ENCODE measurements at regions not wholly inside any gene's neighbourhood (a gene's known extent, or its start where the extent isn't known, plus 50 kb on each side); places are given as distances from the start of the nearest gene placed in this dataset.

DNA sequence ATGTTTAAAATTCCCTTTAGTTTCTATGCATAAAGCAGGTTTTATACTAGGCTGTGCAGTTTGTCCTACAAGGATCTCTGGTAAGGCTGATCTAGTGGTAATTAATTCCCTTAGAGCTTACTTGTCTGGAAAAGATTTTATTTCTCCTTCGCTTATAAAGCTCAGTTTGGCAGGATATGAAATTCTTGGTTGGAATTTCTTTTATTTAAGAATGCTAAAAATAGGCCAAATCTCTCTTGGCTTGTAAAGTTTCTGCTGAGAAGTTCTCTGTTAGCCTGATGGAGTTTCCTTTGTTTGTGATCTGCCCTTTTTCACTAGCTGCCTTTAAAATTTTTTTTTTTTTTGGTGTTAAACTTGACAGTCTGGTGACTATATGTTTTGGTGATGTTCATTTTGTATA, 237.1 kb upstream of the TLE4 start:
- Mint-ChIP-seq H3K27ac (no peak overlapping the region), H3K9me3 (peaks cover 6% of the 10 kb centered on the region), H3K36me3 (ENCODE audit: low read depth) (no peaks in the 10 kb centered on the region), H3K27me3 (peaks cover 5% of the 10 kb centered on the region), H3K4me1 (no peaks in the 10 kb centered on the region), H3K4me3 (no peak overlapping the region)
- DNase-seq (no peak), ATAC-seq (no peak)

DNA sequence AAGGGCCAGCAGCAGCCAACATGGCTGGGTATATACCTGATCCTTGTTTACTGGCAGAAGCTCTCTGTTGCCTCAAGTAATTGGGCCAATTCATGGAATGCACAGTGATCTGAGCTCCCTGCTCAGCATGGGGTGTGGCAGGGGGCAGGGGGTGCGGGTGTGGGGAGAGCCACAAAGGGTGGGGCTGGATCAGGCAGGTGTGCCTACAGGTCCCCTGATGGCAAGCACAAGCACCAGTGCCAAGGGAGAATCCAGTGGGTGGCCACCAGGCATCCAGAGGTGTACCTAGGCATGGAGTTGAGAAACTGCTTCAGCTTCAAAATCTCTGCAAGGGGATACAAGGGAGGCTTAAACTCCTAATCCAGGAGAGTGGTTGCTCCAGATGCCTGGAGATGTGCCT, 235.8 kb upstream of the TLE4 start:
- no peak overlapping the region for H3K4me3 Mint-ChIP-seq
- no peaks in the 10 kb centered on the region for H3K4me1 Mint-ChIP-seq
- ATAC-seq, result no peak
- H3K36me3 Mint-ChIP-seq (ENCODE audit: low read depth), result no peaks in the 10 kb centered on the region
- peaks cover 6% of the 10 kb centered on the region for H3K9me3 Mint-ChIP-seq
- H3K27ac Mint-ChIP-seq, result no peak overlapping the region
- no peak for DNase-seq
- peaks cover 5% of the 10 kb centered on the region for H3K27me3 Mint-ChIP-seq

DNA sequence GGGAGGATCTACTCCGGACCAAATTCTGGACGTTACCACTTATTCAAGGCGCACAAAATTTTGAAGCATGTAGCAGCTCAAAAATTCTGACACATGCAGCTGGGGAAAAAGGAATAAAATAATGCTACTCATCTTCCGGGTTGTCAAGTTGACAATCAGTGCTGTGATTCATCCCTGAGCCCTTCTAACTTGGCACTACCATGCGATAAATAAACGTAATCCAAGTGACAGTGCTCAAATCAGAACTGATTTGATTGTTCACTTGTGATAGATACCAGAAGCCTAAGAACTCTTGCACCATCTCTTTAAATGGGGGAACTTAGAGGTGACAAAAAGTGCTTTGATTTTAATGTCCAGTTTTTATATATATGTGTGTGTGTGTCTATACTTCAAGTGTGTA, 230.2 kb upstream of the TLE4 start:
- peaks cover 5% of the 10 kb centered on the region for H3K27me3 Mint-ChIP-seq
- H3K9me3 Mint-ChIP-seq, result peaks cover 4% of the 10 kb centered on the region
- ATAC-seq (no peak), DNase-seq (no peak)
- H3K36me3 Mint-ChIP-seq (ENCODE audit: low read depth), result no peaks in the 10 kb centered on the region
- H3K27ac Mint-ChIP-seq, result no peak overlapping the region
- no peaks in the 10 kb centered on the region for H3K4me1 Mint-ChIP-seq
- no peak overlapping the region for H3K4me3 Mint-ChIP-seq

DNA sequence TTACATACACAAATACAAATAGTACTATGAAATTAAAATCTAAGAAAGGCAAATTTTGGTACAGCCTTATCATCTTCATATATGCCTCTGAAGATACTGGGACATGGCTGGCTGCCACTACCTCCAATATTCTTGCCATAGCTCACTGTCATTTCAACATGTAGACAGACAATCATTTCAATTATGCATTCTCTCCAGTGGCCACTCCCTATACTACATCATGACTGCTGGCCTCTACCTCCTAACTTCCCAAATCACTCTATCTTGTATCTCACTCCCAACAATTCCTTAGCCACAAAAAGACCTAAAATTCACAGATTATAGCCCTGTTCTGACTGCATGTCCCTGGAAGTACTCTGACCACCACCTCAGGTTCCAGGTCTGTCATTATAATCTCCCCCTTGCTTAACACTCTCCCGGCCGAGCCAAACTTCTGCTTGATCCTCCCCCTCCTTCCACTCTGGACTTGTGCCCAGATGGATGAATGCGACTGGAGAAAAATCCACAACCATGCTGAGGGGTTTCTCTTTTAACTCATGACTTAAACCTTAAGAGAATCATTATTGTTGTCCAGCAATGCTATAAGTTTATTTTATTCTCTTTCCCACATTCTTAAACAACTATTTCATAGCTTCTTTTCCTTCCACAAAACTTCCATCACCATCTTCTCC, 225.3 kb upstream of the TLE4 start:
- H3K4me3 Mint-ChIP-seq, result no peak overlapping the region

DNA sequence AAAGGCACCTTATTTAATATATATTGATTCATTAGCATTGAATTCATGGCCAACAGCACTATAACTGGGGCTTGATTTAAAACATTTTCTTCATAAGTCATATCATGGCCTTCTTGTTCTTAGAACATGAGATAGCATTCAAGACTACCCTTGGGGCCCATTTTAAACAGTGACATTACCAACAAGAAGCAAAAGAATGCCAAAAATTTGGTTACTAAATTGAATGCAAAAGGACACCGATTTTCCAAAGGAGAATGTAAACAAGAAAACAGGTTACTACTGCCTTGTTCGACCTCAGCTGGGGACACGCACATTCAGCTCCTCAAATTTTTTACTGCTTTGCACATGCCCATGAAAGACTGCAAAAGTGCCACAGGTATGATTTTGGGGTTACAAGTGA, 219.4 kb upstream of the TLE4 start:
- no peaks in the 10 kb centered on the region for H3K36me3 Mint-ChIP-seq (ENCODE audit: low read depth)
- DNase-seq (no peak), ATAC-seq (no peak)
- no peaks in the 10 kb centered on the region for H3K9me3 Mint-ChIP-seq
- H3K27ac Mint-ChIP-seq, result no peak overlapping the region
- H3K27me3 Mint-ChIP-seq, result peaks cover 2% of the 10 kb centered on the region
- peaks cover 4% of the 10 kb centered on the region for H3K4me1 Mint-ChIP-seq
- no peak overlapping the region for H3K4me3 Mint-ChIP-seq

More for the DNA sequence above, 225.3 kb upstream of the TLE4 start:
- Mint-ChIP-seq H3K4me1 (no peaks in the 10 kb centered on the region), H3K27ac (no peak overlapping the region), H3K36me3 (ENCODE audit: low read depth) (no peaks in the 10 kb centered on the region), H3K9me3 (no peaks in the 10 kb centered on the region), H3K27me3 (peaks cover 2% of the 10 kb centered on the region)
- ATAC-seq (no peak), DNase-seq (no peak)

DNA sequence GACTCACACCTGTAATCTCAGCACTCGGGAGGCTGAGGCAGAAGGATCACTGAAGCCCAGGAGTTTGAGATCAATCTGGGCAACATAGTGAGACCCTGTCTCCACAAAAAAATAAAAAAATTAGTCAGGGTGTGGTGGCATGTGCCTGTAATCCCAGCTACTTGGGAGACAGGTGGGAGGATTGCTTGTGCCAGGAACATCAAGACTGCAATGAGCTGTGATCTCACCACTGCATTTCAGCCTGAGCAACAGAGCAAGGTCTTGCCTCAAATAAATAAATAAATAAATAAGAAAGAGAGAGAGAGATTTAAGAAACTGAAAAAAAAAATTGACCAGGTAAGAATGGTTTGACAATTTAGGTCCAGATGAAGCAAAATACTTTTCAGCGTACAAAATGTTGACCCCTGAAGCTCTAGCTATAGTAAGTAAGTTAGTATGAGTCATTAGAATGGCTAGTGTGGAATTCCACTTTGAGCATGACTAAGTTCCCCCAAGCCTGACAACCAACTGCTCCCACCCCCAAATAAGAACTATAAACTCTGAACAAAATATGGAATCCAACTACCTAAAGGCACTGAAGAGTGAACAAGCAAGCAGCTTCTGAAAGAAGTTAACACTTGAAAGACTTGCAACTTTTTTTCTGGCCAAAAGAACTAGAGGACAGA, 217.8 kb upstream of the TLE4 start:
- H3K27ac Mint-ChIP-seq, result no peak overlapping the region
- DNase-seq (no peak), ATAC-seq (no peak)
- H3K9me3 Mint-ChIP-seq, result no peaks in the 10 kb centered on the region
- H3K4me1 Mint-ChIP-seq, result peaks cover 4% of the 10 kb centered on the region
- H3K27me3 Mint-ChIP-seq, result peaks cover 2% of the 10 kb centered on the region
- H3K4me3 Mint-ChIP-seq, result no peak overlapping the region
- no peaks in the 10 kb centered on the region for H3K36me3 Mint-ChIP-seq (ENCODE audit: low read depth)

DNA sequence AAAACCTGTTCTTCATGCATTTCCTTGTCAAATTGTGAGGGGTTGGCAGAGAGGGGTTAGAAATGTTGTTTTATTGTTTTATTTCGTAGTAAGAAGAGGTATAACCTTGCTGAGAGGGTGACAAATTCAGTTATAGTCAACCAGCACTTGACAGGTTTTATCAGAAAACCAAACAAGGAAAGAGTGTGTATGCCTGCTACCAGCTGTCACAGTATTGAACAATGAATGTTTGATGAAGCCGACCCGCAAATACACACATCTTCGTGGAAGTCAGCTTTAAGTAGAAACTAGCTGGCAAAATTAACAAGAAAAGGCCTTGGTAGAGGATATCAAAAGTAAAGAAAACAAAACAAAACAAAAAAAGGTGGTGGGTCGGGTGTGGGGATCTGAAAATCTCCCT, 214.6 kb upstream of the TLE4 start:
- Mint-ChIP-seq H3K27me3 (peaks cover 3% of the 10 kb centered on the region), H3K9me3 (no peaks in the 10 kb centered on the region), H3K4me1 (peaks cover 4% of the 10 kb centered on the region), H3K4me3 (no peak overlapping the region), H3K36me3 (ENCODE audit: low read depth) (no peaks in the 10 kb centered on the region), H3K27ac (no peak overlapping the region)
- DNase-seq, result no peak
- no peak for ATAC-seq

DNA sequence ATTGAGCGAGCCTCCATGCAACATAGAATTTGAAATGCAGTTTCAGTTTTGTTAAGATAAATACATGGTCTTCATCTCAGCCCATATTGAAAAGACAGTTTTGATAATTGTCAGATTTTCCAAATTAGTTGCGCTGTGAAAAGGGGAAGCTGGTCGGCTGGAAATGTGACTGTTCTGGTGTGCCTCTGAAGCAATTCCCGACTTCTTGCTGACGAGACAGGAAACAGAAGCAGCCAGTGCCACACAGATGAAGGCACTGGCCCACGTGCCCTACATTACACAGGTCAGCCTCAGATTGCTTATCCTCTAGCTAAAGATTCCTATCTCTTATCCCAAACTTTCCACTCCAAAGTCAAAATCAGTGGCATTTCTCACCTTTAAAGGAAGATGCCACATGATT, 214.1 kb upstream of the TLE4 start:
- H3K4me3 Mint-ChIP-seq, result no peak overlapping the region
- H3K27me3 Mint-ChIP-seq, result peaks cover 3% of the 10 kb centered on the region
- DNase-seq, result no peak
- H3K4me1 Mint-ChIP-seq, result peaks cover 4% of the 10 kb centered on the region
- no peaks in the 10 kb centered on the region for H3K9me3 Mint-ChIP-seq
- no peak for ATAC-seq
- H3K27ac Mint-ChIP-seq, result no peak overlapping the region
- H3K36me3 Mint-ChIP-seq (ENCODE audit: low read depth), result no peaks in the 10 kb centered on the region

DNA sequence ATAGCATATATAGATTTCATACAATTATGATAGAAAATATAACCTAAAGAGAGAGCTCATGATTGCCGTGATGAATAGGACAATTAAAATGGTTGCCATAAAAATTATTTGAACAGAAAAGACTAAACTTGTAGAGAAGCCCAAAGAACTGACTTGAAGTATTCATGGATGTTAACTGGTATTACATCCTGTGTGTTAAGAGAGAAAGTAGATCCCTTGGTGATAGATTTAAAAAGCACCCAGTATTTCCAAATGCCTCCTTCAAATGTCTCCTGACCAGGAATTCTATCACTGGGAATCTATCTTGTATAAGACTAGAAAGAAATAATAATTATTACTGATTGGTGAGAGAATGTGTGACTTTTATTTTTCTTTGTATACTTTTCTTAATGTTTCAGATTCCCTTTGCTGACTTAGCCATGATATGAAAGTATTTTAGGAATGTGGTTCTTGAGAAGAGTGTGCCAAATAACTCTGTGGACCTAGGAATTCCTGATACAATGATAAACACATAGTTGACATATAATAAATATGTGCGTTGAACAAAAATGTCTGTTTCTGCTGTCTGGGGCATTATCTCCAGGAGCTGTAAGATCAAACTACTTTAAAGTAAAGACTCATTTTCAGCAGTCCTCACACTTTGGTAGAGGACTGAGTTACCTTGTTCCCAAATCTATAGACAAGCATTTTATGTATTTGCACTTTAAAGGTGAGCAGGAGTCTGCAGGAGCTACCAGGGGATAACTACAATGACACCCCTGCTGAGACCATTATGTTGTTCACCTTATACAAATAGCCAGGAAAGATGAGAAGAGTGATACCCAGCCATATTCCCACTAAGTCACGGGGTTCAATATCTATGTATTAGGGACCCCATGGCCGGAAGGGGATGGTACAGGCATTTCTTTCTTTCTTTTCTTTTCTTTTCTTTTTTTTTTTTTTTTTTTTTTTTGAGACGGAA, 211.1 kb upstream of the TLE4 start:
- ATAC-seq (no peak), DNase-seq (no peak)
- Mint-ChIP-seq H3K27ac (no peak overlapping the region), H3K4me3 (no peak overlapping the region), H3K4me1 (peaks cover 2% of the 10 kb centered on the region), H3K36me3 (ENCODE audit: low read depth) (no peaks in the 10 kb centered on the region), H3K27me3 (peaks cover 3% of the 10 kb centered on the region), H3K9me3 (no peaks in the 10 kb centered on the region)

DNA sequence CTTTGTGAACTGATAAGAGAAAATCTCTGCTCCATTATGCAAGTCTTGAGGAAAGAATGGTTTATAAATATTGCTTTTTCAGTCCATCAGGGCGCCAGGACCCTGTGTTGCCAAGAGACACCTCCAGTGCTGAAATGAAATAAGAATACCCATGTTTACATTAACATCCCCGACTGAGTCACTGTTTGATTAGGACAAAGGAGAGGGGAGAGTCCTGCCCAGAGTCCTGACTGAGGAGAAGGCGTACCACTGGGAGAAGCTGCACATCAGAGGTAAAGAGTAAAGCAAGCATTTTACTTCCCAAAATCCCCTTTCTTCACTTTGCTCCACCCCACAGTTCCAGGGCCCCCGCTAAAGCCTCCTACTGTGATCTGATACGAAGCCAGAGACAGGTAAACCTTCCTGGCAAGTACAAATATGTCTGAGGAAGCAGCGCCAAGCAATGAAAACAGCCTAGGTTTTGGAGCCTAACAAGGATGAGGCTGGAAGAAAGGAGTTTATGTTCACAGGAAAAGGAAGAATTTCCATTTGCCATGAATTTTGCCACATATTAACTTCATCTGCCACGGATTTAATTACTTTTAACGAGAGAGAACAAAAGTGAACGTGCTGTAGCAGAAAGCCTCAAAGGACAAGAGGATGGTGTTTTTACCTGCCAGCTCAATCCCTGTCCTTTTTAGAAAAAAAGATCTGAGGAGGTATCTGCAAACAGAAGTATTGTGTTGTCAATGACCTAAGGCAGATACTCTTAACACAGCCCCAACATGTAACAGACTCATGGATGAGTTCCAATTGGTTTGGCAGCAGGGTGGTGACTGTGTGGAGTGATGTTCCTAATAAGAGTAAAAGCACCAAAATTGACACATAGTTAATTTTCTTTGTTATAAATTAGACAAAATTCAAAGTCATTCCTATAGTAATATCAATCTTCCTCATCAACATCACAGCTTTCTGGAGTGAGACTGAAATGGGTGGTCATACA, 209.4 kb upstream of the TLE4 start:
- H3K27me3 Mint-ChIP-seq, result peaks cover 3% of the 10 kb centered on the region
- no peak overlapping the region for H3K4me3 Mint-ChIP-seq
- no peak overlapping the region for H3K27ac Mint-ChIP-seq
- no peak for DNase-seq
- no peaks in the 10 kb centered on the region for H3K36me3 Mint-ChIP-seq (ENCODE audit: low read depth)
- H3K9me3 Mint-ChIP-seq, result no peaks in the 10 kb centered on the region
- H3K4me1 Mint-ChIP-seq, result no peaks in the 10 kb centered on the region
- no peak for ATAC-seq

DNA sequence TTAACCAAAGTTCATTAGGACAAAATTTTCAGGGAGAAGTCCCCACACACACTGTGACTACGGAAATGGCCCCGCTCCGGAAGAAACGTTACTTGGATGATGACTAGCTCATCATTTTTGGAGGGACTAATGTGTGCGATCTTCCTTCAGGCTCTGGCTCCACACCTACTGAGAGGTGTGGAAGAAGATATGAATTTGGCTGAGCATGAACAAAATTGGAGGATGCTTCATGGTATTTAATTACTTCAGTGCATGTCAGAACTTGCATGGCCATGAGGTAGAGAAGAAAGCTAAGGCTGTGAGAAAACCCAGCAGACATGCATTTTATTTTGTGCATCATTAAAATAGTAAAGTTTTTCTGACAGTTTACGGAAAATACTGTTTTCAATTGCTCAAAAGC, 202.1 kb upstream of the TLE4 start:
- Mint-ChIP-seq H3K27ac (no peak overlapping the region), H3K9me3 (peaks cover 4% of the 10 kb centered on the region), H3K27me3 (peaks cover 4% of the 10 kb centered on the region), H3K4me1 (no peaks in the 10 kb centered on the region), H3K36me3 (ENCODE audit: low read depth) (no peaks in the 10 kb centered on the region), H3K4me3 (no peak overlapping the region)
- DNase-seq (no peak), ATAC-seq (no peak)

DNA sequence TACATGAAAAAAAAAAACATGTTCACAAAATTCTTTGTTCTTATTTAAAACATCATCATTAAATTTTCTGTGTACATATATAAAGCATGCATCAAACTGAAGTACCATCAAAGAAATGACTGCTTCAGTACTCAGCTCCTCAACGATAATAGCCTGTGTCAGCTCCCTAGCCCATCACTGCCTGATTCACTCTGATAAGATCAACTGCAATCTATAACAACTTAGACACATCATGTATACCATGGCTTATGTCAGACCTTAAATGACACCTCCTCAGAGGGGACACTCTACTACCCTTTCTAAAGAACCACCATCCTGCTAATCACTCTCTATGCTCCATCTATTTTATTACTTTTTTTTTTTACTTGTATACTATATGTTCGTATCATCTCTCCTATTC, 200.5 kb upstream of the TLE4 start:
- DNase-seq (no peak), ATAC-seq (no peak)
- no peaks in the 10 kb centered on the region for H3K4me1 Mint-ChIP-seq
- no peaks in the 10 kb centered on the region for H3K36me3 Mint-ChIP-seq (ENCODE audit: low read depth)
- no peak overlapping the region for H3K27ac Mint-ChIP-seq
- H3K4me3 Mint-ChIP-seq, result no peak overlapping the region
- peaks cover 4% of the 10 kb centered on the region for H3K9me3 Mint-ChIP-seq
- peaks cover 4% of the 10 kb centered on the region for H3K27me3 Mint-ChIP-seq

DNA sequence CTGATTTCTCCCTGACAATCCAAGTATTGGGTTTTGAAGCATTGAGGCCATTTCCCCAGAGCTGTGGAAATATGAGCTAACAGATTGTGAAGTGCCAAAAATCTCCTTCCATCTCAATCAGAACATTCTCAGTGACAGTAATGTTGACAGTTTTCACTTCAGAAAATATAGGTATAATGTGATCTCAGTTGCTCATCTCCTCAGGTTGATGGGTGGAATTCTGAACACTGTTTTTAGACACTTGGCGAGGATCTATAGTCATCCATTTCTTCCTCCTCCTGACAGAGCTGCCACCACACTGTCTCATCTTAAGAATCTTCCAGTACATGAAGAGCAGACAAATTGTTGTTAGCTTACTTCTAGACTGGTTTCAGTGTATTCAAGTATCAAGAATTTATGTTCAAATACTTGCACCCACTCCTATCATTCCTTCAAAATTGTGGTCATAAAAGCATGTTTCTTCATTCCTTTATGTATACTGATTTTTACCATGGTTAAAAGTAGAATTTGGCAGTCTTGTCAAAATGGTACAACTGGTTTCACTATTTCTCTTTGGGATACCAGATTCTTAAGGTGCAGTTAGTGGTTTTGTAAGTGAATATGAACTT, 199.7 kb upstream of the TLE4 start:
- Mint-ChIP-seq H3K4me1 (no peaks in the 10 kb centered on the region), H3K36me3 (ENCODE audit: low read depth) (no peaks in the 10 kb centered on the region), H3K4me3 (no peak overlapping the region), H3K9me3 (peaks cover 4% of the 10 kb centered on the region), H3K27me3 (peaks cover 4% of the 10 kb centered on the region), H3K27ac (no peak overlapping the region)
- DNase-seq (no peak), ATAC-seq (no peak)

All from activated naive CD8-positive, alpha-beta T cell treated with anti-CD3 and anti-CD28 coated beads, Interleukin-2, amount 50 U/mL, for 24 hours (primary cell).